SU-DHL-6 (cell line): ENCODE measurements at regions not wholly inside any gene's neighbourhood (a gene's known extent, or its start where the extent isn't known, plus 50 kb on each side); places are given as distances from the start of the nearest gene placed in this dataset.

Experiments used
- H2AFZ ChIP-seq: fragments of 200-600 bp; sonication (generic); 2 replicates; pipeline ENCODE4 v1.6.1; 2014; ENCODE audit warnings: low read depth, mild to moderate bottlenecking, moderate library complexity, mixed read lengths, antibody characterized with exemption, low read length; ENCODE audit not compliant: severe bottlenecking
- H3F3A ChIP-seq: fragments of 200-600 bp; shearing (Covaris generic); 2 replicates; pipeline ENCODE4 v1.6.0; 2016; ENCODE audit warnings: antibody characterized with exemption, mild to moderate bottlenecking; ENCODE audit not compliant: insufficient read depth
- H3K27ac ChIP-seq: fragments of 200-600 bp; sonication (generic); 2 replicates; pipeline ENCODE4 v1.5.1; 2016; ENCODE audit warnings: low read depth, mild to moderate bottlenecking, low read length, moderate library complexity, mixed read lengths
- H3K27me3 ChIP-seq: fragments of 200-600 bp; sonication (generic), shearing (Covaris generic); 2 replicates; pipeline ENCODE4 v1.6.0; 2014; ENCODE audit warnings: mild to moderate bottlenecking, low read length
- H3K36me3 ChIP-seq: fragments of 200-600 bp; sonication (generic); 2 replicates; pipeline ENCODE4 v1.6.1; 2014; ENCODE audit warnings: mild to moderate bottlenecking, low read length, mixed read lengths
- H3K4me2 ChIP-seq: fragments of 300-600, 200-600 bp; shearing (Covaris generic), sonication (generic); 2 replicates; pipeline ENCODE4 v1.6.0; 2014; ENCODE audit warnings: low read length, low read depth, mild to moderate bottlenecking; ENCODE audit not compliant: poor library complexity, severe bottlenecking
- H3K4me3 ChIP-seq: fragments of 200-600 bp; sonication (generic); 2 replicates; pipeline ENCODE4 v1.5.1; 2014; ENCODE audit warnings: antibody characterized with exemption, low read length, mild to moderate bottlenecking, mixed read lengths; ENCODE audit not compliant: insufficient read depth, poor library complexity, severe bottlenecking
- H3K79me2 ChIP-seq: fragments of 200-600 bp; sonication (generic); 2 replicates; pipeline ENCODE4 v1.6.1; 2014; ENCODE audit warnings: mild to moderate bottlenecking, low read length, moderate library complexity; ENCODE audit not compliant: insufficient read depth
- H3K9ac ChIP-seq: fragments of 200-600 bp; sonication (generic); 2 replicates; pipeline ENCODE4 v1.7.0; 2014; ENCODE audit warnings: mild to moderate bottlenecking, low read length
- H3K9me2 ChIP-seq: fragments of 200-600 bp; sonication (generic); replicated peaks from 2 replicates; pipeline ENCODE4 v1.6.1; 2014; ENCODE audit warnings: low read length; ENCODE audit not compliant: insufficient read depth
- H3K9me3 ChIP-seq: fragments of 200-600 bp; sonication (generic); 2 replicates; pipeline ENCODE4 v1.6.1; 2014; ENCODE audit warnings: low read length, mixed read lengths; ENCODE audit not compliant: insufficient read depth
- H4K20me1 ChIP-seq: fragments of 200-600 bp; sonication (generic); 2 replicates; pipeline ENCODE4 v1.6.1; 2014; ENCODE audit warnings: low read depth, mild to moderate bottlenecking, antibody characterized with exemption, low read length, moderate library complexity, mixed read lengths
- CTCF ChIP-seq: fragments of 200-600 bp; sonication (generic); IDR thresholded peaks from one replicate; pipeline ENCODE4 v1.5.1; 2017; ENCODE audit warnings: antibody characterized with exemption, mild to moderate bottlenecking, low read length, moderate library complexity; ENCODE audit not compliant: insufficient read depth, poor library complexity, severe bottlenecking
- EZH2phosphoT487 ChIP-seq: fragments of 200-600 bp; sonication (generic), shearing (Covaris generic); conservative IDR thresholded peaks from 2 replicates; pipeline ENCODE4 v1.6.1; 2018; ENCODE audit warnings: mild to moderate bottlenecking, antibody characterized with exemption, low read length, moderate library complexity, mixed read lengths

GRCh38 chr5:118033686-118034338, 954.5 kb downstream of the DTWD2 start:
- no peaks in the 10 kb centered on the region for H3K9me2 ChIP-seq
- H3K9ac ChIP-seq = no peak overlapping the region
- TF ChIP-seq CTCF (no peak), EZH2phosphoT487 (no peak)
- no peak overlapping the region for H3K4me2 ChIP-seq
- H3K36me3 ChIP-seq = no peaks in the 10 kb centered on the region
- H3K9me3 ChIP-seq = no peaks in the 10 kb centered on the region
- no peaks in the 10 kb centered on the region for H3K27me3 ChIP-seq
- H4K20me1 ChIP-seq = no peaks in the 10 kb centered on the region
- no peak overlapping the region for H3K27ac ChIP-seq
- H3K79me2 ChIP-seq = no peaks in the 10 kb centered on the region
- no peak overlapping the region for H3K4me3 ChIP-seq
- H2AFZ ChIP-seq = no peak overlapping the region
- no peaks in the 10 kb centered on the region for H3F3A ChIP-seq

DNA sequence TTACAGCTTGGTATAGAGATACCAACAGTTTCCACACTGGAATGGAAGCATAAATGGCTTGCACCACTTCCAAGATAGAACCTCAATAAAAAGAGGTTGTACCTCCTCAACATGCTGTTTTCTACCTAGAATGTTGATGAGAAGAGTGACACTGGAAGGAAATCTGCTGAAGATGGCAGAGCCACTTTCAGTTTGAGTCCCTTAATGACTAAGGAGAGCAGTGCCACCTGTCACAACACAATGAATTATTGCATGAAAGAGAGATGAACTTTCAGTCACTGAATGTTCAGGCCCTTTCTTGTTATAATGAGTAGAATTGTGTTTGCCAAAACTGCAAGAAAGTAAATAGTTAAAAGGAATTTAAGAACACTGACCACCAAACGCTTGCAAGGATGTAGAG, 958.5 kb downstream of the DTWD2 start:
- Histone ChIP-seq H2AFZ (no peak overlapping the region), H3F3A (no peaks in the 10 kb centered on the region), H3K9ac (no peak overlapping the region), H3K27me3 (no peaks in the 10 kb centered on the region), H3K4me2 (no peak overlapping the region), H3K9me3 (no peaks in the 10 kb centered on the region), H3K4me3 (no peak overlapping the region), H3K36me3 (no peaks in the 10 kb centered on the region), H3K27ac (no peak overlapping the region), H3K9me2 (no peaks in the 10 kb centered on the region), H3K79me2 (no peaks in the 10 kb centered on the region), H4K20me1 (no peaks in the 10 kb centered on the region)
- TF ChIP-seq CTCF = no peak

DNA sequence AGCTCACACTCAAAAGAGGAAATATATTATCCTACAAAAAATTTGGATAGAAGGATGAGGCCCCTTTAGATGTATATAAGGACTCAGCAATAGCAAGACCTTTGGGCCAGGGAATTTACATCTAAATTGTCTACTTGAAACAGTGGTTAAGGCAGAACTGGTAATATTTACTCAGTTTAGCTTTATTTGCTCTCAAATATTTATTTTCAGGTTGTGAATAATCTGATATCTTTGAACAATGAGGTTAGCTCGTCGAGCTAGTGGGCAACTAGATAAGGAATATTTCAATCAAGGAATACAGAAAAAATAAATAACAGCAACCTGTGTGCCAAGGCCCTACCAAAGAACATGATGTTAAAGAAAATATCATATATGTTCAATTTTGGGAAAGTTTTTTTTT, 966.3 kb downstream of the DTWD2 start:
- Histone ChIP-seq H2AFZ (no peak overlapping the region), H3K27ac (no peak overlapping the region), H3K9ac (no peak overlapping the region), H3K9me3 (no peaks in the 10 kb centered on the region), H3K79me2 (no peaks in the 10 kb centered on the region), H3K27me3 (no peaks in the 10 kb centered on the region), H3K4me3 (no peak overlapping the region), H3K9me2 (no peaks in the 10 kb centered on the region), H3K4me2 (no peak overlapping the region), H3K36me3 (no peaks in the 10 kb centered on the region), H3F3A (no peaks in the 10 kb centered on the region), H4K20me1 (no peaks in the 10 kb centered on the region)
- no peak for TF ChIP-seq CTCF
- TF ChIP-seq EZH2phosphoT487 = no peak
